SK-N-SH (cell line): ENCODE measurements at regions not wholly inside any gene's neighbourhood (a gene's known extent, or its start where the extent isn't known, plus 50 kb on each side); places are given as distances from the start of the nearest gene placed in this dataset.

Experiments
- CTCF ChIA-PET: fragments of 300-600, 350-600 bp; formaldehyde crosslinking; extraction: SDS; loops from one replicate; lab custom pipeline; 2021; lab: Yijun Ruan, JAX
- POLR2A ChIA-PET: fragments of 350-600 bp; sonication (Branson Sonifier 250); formaldehyde crosslinking; extraction: SDS; loops from one replicate; lab custom pipeline; 2020; ENCODE audit warnings: antibody characterized with exemption, inconsistent platforms; lab: Yijun Ruan, JAX
- DNase-seq: peaks from one replicate; pipeline ENCODE4 v3.0.0; 2012
- H2AFZ ChIP-seq: fragments of 200-600 bp; sonication (generic); 2 replicates; pipeline ENCODE4 v1.8.1; 2016; ENCODE audit warnings: antibody characterized with exemption, mild to moderate bottlenecking, low read depth
- H3F3A ChIP-seq: fragments of 200-600 bp; sonication (generic); replicated peaks from 2 replicates; pipeline ENCODE3; 2016; ENCODE audit warnings: antibody characterized with exemption, mild to moderate bottlenecking; ENCODE audit not compliant: insufficient read depth
- H3K27ac ChIP-seq, 2 experiments: fragments of 200-500 bp in 1 of 2; fragments of 200-600 bp in 1 of 2; sonication (Bioruptor generic) in 1 of 2; sonication (generic), shearing (Covaris generic) in 1 of 2; 2 replicates each; pipeline versions ENCODE4 v1.5.1 to v1.6.1; 2014 to 2016; ENCODE audit warnings: low read depth in 2 of 2, inconsistent platforms in 1 of 2, low read length in 1 of 2, mild to moderate bottlenecking in 1 of 2, mixed read lengths in 1 of 2
- H3K27me3 ChIP-seq: fragments of 200-600 bp; sonication (generic), shearing (Covaris generic); 2 replicates; pipeline ENCODE4 v1.6.1; 2016; ENCODE audit warnings: mixed run types; ENCODE audit not compliant: insufficient read depth
- H3K36me3 ChIP-seq, 2 experiments: fragments of 200-500 bp in 1 of 2; fragments of 200-600 bp in 1 of 2; sonication (Bioruptor generic) in 1 of 2; sonication (generic) in 1 of 2; replicated peaks in 1 of 2; 2 replicates each; pipeline versions ENCODE3 to v1.5.1; 2014 to 2016; ENCODE audit warnings: low read length in 1 of 2, mild to moderate bottlenecking in 1 of 2; ENCODE audit not compliant: insufficient read depth in 2 of 2, control insufficient read depth in 1 of 2
- H3K4me1 ChIP-seq, 2 experiments: fragments of 200-500 bp in 1 of 2; fragments of 200-600 bp in 1 of 2; sonication (Bioruptor generic) in 1 of 2; sonication (generic), shearing (Covaris generic) in 1 of 2; 2 replicates each; pipeline versions ENCODE4 v1.5.1 to v1.6.1; 2014 to 2016; ENCODE audit warnings: low read depth in 1 of 2, low read length in 1 of 2, mixed run types in 1 of 2; ENCODE audit not compliant: insufficient read depth in 2 of 2, control insufficient read depth in 1 of 2
- H3K4me2 ChIP-seq: fragments of 200-600 bp; sonication (generic), shearing (Covaris generic); 2 replicates; pipeline ENCODE4 v1.6.1; 2017; ENCODE audit warnings: mixed run types
- H3K4me3 ChIP-seq, 2 experiments: fragments of 200-500 bp in 1 of 2; fragments of 200-600 bp in 1 of 2; sonication (Bioruptor generic) in 1 of 2; sonication (generic), shearing (Covaris generic) in 1 of 2; 2 replicates each; pipeline versions ENCODE4 v1.5.1 to v1.8.1; 2014 to 2016; ENCODE audit warnings: low read depth in 2 of 2, inconsistent platforms in 1 of 2, low read length in 1 of 2, mild to moderate bottlenecking in 1 of 2, mixed read lengths in 1 of 2, moderate library complexity in 1 of 2
- H3K79me2 ChIP-seq: fragments of 200-600 bp; sonication (generic); 2 replicates; pipeline ENCODE4 v1.8.1; 2017; ENCODE audit warnings: mild to moderate bottlenecking; ENCODE audit not compliant: insufficient read depth
- H3K9ac ChIP-seq: fragments of 200-600 bp; sonication (generic); 2 replicates; pipeline ENCODE4 v1.6.1; 2017; ENCODE audit warnings: mixed run types
- H3K9me2 ChIP-seq: fragments of 200-600 bp; sonication (generic); 2 replicates; pipeline ENCODE4 v1.6.1; 2017; ENCODE audit warnings: mixed run types
- H3K9me3 ChIP-seq: fragments of 200-600 bp; sonication (generic); 2 replicates; pipeline ENCODE4 v1.6.1; 2017; ENCODE audit warnings: mixed run types, mild to moderate bottlenecking, moderate library complexity
- H4K20me1 ChIP-seq: fragments of 200-600 bp; sonication (generic); 2 replicates; pipeline ENCODE4 v1.6.1; 2017; ENCODE audit warnings: mild to moderate bottlenecking, mixed run types; ENCODE audit not compliant: insufficient read depth
- ELF1 ChIP-seq: IDR thresholded peaks from 2 replicates; pipeline ENCODE4 v1.4.0; 2012
- EP300 ChIP-seq, 2 experiments: IDR thresholded peaks; 2 replicates each; pipeline versions ENCODE4 v1.4.0 to v1.6.1; 2012; ENCODE audit warnings: borderline replicate concordance in 1 of 2, low read depth in 1 of 2, low read length in 1 of 2
- FOSL2 ChIP-seq: IDR thresholded peaks from 2 replicates; pipeline ENCODE4 v1.4.0; 2012; ENCODE audit warnings: low read depth, mild to moderate bottlenecking, moderate library complexity, borderline replicate concordance
- FOXM1 ChIP-seq: IDR thresholded peaks from 2 replicates; pipeline ENCODE4 v1.4.0; 2012; ENCODE audit warnings: low read depth, mild to moderate bottlenecking
- MEF2A ChIP-seq: IDR thresholded peaks from 2 replicates; pipeline ENCODE4 v1.4.0; 2012; ENCODE audit warnings: low read depth, borderline replicate concordance
- NFIC ChIP-seq: IDR thresholded peaks from 2 replicates; pipeline ENCODE4 v1.4.0; 2012; ENCODE audit warnings: borderline replicate concordance
- POLR2AphosphoS5 ChIP-seq: IDR thresholded peaks from 2 replicates; pipeline ENCODE4 v1.6.1; 2012; ENCODE audit warnings: low read depth, low read length
- RAD21 ChIP-seq: IDR thresholded peaks from 2 replicates; pipeline ENCODE4 v1.6.1; 2012; ENCODE audit warnings: mild to moderate bottlenecking, low read length
- RCOR1 ChIP-seq: fragments of 150-350 bp; IDR thresholded peaks from 2 replicates; pipeline ENCODE4 v1.6.1; 2017; ENCODE audit warnings: antibody characterized with exemption, low read length
- RXRA ChIP-seq: IDR thresholded peaks from 2 replicates; pipeline ENCODE4 v1.4.0; 2012; ENCODE audit warnings: low read depth, mild to moderate bottlenecking, borderline replicate concordance
- SMC3 ChIP-seq: IDR thresholded peaks from 2 replicates; pipeline ENCODE4 v1.6.1; 2012; ENCODE audit warnings: low read depth, low read length, improper control_type of control experiment
- TAF1 ChIP-seq: IDR thresholded peaks from 2 replicates; pipeline ENCODE4 v1.6.1; 2012; ENCODE audit warnings: low read depth, mild to moderate bottlenecking, low read length, moderate library complexity, borderline replicate concordance
- YY1 ChIP-seq: IDR thresholded peaks from 2 replicates; pipeline ENCODE4 v1.4.0; 2012; ENCODE audit warnings: low read depth, mild to moderate bottlenecking
- WGBS: methylation state at CpG from one replicate; pipeline ENCODE4 v1.1.6; 2017; ENCODE audit warnings: low lambda C conversion rate; 5-methylcytosine and 5-hydroxymethylcytosine counted together
- TF ChIP-seq, protein P1 (sequence below): fragments of 150-350 bp; IDR thresholded peaks from 2 replicates; pipeline ENCODE4 v1.6.1; 2016; ENCODE audit warnings: mild to moderate bottlenecking, low read depth, low read length
- TF ChIP-seq, protein P2 (sequence below): IDR thresholded peaks from 2 replicates; pipeline ENCODE4 v1.4.0; 2012; ENCODE audit warnings: low read depth, borderline replicate concordance
- TF ChIP-seq, protein P3 (sequence below): fragments of 150-350 bp; IDR thresholded peaks from 2 replicates; pipeline ENCODE4 v1.6.1; 2017; ENCODE audit warnings: antibody characterized with exemption, low read length, low read depth, borderline replicate concordance

DNA sequence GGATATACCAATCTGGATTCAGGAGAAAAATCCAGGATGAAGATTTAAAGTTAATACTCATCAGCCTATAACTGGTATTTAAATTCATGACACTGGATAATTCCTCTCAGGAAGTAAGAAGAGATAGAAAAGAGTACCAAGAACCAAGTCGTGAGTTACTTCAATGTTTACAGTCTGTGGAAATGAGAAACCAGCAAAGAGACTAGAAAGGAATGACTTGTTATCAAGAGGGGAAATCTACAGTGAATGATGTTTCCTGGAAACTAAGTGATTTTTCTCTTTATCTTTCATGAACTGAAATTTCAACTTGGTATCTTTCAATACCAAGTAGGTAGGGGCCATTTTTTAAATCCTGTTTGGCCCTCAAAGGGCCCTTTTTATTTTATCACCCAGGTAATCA lies 217.9 kb upstream of the AFF2 start:
- CTCF ChIA-PET, result no interaction called here
- H3K27me3 ChIP-seq, result no peaks in the 10 kb centered on the region
- TF ChIP-seq SMC3, result no peak
- no peak for TF ChIP-seq RAD21
- TF ChIP-seq TAF1, result no peak
- no peak for TF ChIP-seq YY1
- no peak for TF ChIP-seq NFIC
- TF ChIP-seq, protein P1, sequence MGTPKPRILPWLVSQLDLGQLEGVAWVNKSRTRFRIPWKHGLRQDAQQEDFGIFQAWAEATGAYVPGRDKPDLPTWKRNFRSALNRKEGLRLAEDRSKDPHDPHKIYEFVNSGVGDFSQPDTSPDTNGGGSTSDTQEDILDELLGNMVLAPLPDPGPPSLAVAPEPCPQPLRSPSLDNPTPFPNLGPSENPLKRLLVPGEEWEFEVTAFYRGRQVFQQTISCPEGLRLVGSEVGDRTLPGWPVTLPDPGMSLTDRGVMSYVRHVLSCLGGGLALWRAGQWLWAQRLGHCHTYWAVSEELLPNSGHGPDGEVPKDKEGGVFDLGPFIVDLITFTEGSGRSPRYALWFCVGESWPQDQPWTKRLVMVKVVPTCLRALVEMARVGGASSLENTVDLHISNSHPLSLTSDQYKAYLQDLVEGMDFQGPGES, result no peak
- TF ChIP-seq RXRA, result no peak
- no peak for TF ChIP-seq FOSL2
- no peak for TF ChIP-seq EP300 (IDR thresholded peaks at IDR 0.05; ENCODE audit: borderline replicate concordance in 1 of 2, low read depth in 1 of 2, low read length in 1 of 2)
- TF ChIP-seq FOXM1, result no peak
- TF ChIP-seq, protein P2, sequence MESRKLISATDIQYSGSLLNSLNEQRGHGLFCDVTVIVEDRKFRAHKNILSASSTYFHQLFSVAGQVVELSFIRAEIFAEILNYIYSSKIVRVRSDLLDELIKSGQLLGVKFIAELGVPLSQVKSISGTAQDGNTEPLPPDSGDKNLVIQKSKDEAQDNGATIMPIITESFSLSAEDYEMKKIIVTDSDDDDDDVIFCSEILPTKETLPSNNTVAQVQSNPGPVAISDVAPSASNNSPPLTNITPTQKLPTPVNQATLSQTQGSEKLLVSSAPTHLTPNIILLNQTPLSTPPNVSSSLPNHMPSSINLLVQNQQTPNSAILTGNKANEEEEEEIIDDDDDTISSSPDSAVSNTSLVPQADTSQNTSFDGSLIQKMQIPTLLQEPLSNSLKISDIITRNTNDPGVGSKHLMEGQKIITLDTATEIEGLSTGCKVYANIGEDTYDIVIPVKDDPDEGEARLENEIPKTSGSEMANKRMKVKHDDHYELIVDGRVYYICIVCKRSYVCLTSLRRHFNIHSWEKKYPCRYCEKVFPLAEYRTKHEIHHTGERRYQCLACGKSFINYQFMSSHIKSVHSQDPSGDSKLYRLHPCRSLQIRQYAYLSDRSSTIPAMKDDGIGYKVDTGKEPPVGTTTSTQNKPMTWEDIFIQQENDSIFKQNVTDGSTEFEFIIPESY, result no peak
- no peak for TF ChIP-seq ELF1
- TF ChIP-seq MEF2A, result no peak
- TF ChIP-seq, protein P3, sequence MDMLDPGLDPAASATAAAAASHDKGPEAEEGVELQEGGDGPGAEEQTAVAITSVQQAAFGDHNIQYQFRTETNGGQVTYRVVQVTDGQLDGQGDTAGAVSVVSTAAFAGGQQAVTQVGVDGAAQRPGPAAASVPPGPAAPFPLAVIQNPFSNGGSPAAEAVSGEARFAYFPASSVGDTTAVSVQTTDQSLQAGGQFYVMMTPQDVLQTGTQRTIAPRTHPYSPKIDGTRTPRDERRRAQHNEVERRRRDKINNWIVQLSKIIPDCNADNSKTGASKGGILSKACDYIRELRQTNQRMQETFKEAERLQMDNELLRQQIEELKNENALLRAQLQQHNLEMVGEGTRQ, result no peak
- H3K4me2 ChIP-seq, result no peak overlapping the region
- no peak overlapping the region for H3K27ac ChIP-seq
- H3K36me3 ChIP-seq, result no peaks in the 10 kb centered on the region
- no peak overlapping the region for H3K4me3 ChIP-seq
- no peaks in the 10 kb centered on the region for H3K9me3 ChIP-seq
- no peak overlapping the region for H3K9ac ChIP-seq
- no peak overlapping the region for H2AFZ ChIP-seq
- 3% methylated on average over 1 of the region's 1 CpG for WGBS
- no peaks in the 10 kb centered on the region for H4K20me1 ChIP-seq
- POLR2A ChIA-PET, result no interaction called here
- no peaks in the 10 kb centered on the region for H3K79me2 ChIP-seq
- no peak for DNase-seq
- H3K9me2 ChIP-seq, result no peaks in the 10 kb centered on the region
- H3K4me1 ChIP-seq, result no peaks in the 10 kb centered on the region
- H3F3A ChIP-seq, result no peaks in the 10 kb centered on the region

DNA sequence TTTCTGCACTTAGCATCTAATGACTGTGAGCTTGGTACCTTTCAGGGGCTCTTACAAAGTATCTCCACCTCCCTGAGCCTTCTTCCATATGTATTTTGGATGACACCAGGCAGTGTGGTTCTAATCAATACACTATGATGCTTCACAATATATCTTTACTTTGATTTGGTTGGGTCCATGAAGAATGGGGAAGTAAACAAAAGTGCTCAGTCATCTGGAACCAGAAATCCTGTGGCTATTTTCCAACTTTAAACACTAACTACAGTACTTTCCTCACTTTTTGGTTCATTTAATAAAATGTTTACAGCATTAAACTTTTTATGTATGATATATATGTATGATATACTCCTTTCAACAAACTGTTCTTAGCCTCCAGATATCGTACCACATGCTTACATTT lies 216.4 kb upstream of the AFF2 start:
- Histone ChIP-seq H3K4me1 (no peaks in the 10 kb centered on the region), H4K20me1 (no peaks in the 10 kb centered on the region), H3K4me2 (no peak overlapping the region), H3K27ac (no peak overlapping the region), H3K9me3 (no peaks in the 10 kb centered on the region), H3K9me2 (no peaks in the 10 kb centered on the region), H2AFZ (no peak overlapping the region), H3K4me3 (no peak overlapping the region), H3K36me3 (no peaks in the 10 kb centered on the region), H3F3A (no peaks in the 10 kb centered on the region), H3K27me3 (no peaks in the 10 kb centered on the region), H3K9ac (no peak overlapping the region), H3K79me2 (no peaks in the 10 kb centered on the region)
- CTCF ChIA-PET, result no interaction called here
- no peak for DNase-seq
- no peak for TF ChIP-seq POLR2AphosphoS5
- TF ChIP-seq TAF1, result no peak
- TF ChIP-seq RCOR1, result no peak
- POLR2A ChIA-PET, result no interaction called here
- WGBS, result 3% methylated on average over 1 of the region's 1 CpG
